ENCODE measurements at regions not wholly inside any gene's neighbourhood (a gene's known extent, or its start where the extent isn't known, plus 50 kb on each side); places are given as distances from the start of the nearest gene placed in this dataset.

- TF ChIP-seq ARNT (IDR thresholded peaks at IDR 0.05) (no peak), SUZ12 (IDR thresholded peaks at IDR 0.05) (no peak), FOXA1 (IDR thresholded peaks at IDR 0.05) (no peak), NFRKB (IDR thresholded peaks at IDR 0.05) (no peak)
These were observed 432.2 kb downstream of the TMEM232 start for GRCh38 chr5:110294281-110294680.

Data from HEK293T (cell line).